Omental fat pad (tissue), 3 donors: ENCODE measurements at regions not wholly inside any gene's neighbourhood (a gene's known extent, or its start where the extent isn't known, plus 50 kb on each side); places are given as distances from the start of the nearest gene placed in this dataset.
"Not testable (repeated sequence)": the region's sequence is repeated elsewhere in the genome, so short reads cannot be mapped to it uniquely, and the experiment has no call there.

Experiments used
- ATAC-seq: fragments of 150-250 bp; one replicate; pipeline ENCODE4 v1.9.1; 2016; ENCODE audit warnings: mild to moderate bottlenecking, moderate library complexity; ENCODE audit not compliant: low FRiP score
- DNase-seq: peaks from one replicate; pipeline ENCODE4 v3.0.0-alpha.2; 2019; ENCODE audit warnings: low spot score
- CTCF ChIP-seq, 3 donors: fragments of 450-650 bp; IDR thresholded peaks; one replicate each; pipeline ENCODE4 v1.5.1; 2016 to 2017; ENCODE audit warnings: antibody characterized with exemption in 3 of 3, mild to moderate bottlenecking in 3 of 3, moderate library complexity in 2 of 3

DNA sequence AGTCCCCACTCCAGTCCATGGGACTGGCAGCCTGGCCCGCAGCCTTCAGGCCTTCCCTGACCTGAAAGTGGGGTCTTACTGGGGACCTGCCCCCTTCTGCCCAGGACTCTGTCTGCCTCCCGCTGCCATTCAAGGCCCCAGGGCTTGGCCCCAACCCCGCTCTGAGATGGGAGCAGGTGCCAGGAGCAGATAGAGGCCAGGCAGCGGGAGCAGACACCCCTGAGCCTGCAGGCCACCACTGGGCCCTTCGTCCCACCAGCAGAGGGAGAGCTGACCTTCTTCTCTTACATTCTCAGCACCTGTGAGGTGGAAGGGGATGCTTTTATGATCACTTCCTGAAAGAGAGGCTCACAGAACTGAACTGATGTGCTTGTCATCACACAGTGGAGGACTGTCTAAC, 62.2 kb upstream of the TINAGL1 start:
- TF ChIP-seq CTCF (IDR thresholded peaks at IDR 0.05): no peak
- ATAC-seq: no peak
- no peak for DNase-seq

- no peak for TF ChIP-seq CTCF (IDR thresholded peaks at IDR 0.05)
- DNase-seq (no peak), ATAC-seq (no peak)
Measured at GRCh38 chr1:31515056-31515775, 61.1 kb upstream of the TINAGL1 start.

DNA sequence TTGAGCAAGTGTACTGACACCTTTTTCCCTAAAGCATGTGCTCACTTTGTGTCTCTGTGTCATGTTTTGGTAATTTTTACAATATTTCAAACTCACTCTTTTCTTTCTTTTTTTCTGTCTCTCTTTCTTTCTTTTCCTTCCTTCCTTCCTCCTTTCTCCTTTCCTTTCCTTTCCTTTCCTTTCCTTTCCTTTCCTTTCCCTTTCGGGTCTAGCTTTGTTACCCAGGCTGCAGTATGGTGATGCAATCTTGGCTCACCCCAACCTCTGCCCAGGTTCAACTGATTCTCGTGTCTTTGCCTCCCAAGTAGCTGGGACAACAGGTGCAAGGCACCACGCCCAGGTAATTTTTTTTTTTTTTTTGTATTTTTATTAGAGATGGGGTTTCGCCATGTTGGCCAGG, 60.4 kb upstream of the TINAGL1 start:
- DNase-seq (no peak), ATAC-seq (no peak)
- no peak for TF ChIP-seq CTCF (IDR thresholded peaks at IDR 0.05)

DNA sequence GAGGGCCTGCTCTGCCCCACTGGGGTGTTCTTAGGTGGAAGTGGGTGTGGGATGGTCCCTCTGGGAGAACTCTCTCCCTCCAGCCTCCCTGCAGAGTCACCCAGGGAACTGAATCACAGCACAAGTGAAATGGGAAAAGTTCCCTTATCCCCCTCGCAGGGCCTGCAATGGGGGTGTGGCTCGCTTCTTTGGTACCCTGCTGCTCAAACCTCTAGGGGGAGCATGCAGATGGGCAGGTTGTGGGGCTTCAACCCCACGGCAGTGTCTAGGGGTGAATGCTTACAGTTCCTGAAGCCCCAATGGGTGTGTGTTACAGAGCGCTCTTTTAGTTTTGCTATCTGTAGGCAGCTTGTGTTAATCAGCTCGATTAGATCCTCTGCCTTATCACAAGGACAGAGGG, 59.0 kb upstream of the TINAGL1 start:
- DNase-seq (no peak), ATAC-seq (no peak)
- TF ChIP-seq CTCF (IDR thresholded peaks at IDR 0.05): no peak

- ATAC-seq: not testable (repeated sequence)
Measured at GRCh38 chr1:31517986-31518385, 58.3 kb upstream of the TINAGL1 start.

DNA sequence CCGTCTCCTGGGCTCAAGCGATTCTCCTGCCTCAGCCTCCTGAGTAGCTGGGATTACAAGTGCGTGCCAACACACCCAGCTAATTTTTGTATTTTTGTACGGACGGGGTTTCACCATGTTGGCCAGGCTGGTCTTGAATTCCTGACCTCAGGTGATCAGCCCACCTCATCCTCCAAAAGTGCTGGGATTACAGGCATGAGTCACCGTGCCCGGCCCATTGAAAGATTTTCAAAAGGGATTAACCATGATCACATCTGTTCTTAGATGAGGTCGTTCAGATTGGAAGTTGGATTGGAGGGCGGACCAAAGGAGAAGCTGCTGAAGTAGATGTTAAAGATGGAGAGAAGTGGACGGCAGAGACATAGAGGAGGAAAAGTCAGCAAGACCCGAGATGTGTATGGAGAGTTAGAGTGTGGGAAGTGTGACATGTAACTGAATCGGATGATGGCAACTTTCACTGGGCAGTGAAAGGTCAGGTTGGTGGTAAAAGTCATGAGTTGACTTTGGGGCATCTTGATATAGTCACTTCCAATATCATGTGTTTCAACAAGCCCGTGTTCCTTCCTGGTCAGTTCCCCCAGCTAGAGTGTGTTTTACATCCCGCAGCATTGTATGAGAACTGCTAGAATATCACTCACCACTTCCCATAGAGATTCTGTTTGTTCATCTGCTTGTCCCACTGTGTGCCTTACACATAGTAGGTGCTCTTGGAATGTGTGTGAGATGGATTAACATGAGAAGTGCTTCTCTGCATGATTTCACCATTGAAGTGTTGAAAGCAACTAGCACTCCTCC, 54.4 kb upstream of the TINAGL1 start:
- DNase-seq (no peak), ATAC-seq (no peak)
- no peak for TF ChIP-seq CTCF (IDR thresholded peaks at IDR 0.05)

More at GRCh38 chr1:31517986-31518385, 58.3 kb upstream of the TINAGL1 start:
- not testable (repeated sequence) for DNase-seq

GRCh38 chr1:31522556-31522845, 53.8 kb upstream of the TINAGL1 start:
- no peak for TF ChIP-seq CTCF (IDR thresholded peaks at IDR 0.05)

More at GRCh38 chr1:31522556-31522845, 53.8 kb upstream of the TINAGL1 start:
- DNase-seq (no peak), ATAC-seq (no peak)
